PC-3 (cell line): ENCODE measurements at regions not wholly inside any gene's neighbourhood (a gene's known extent, or its start where the extent isn't known, plus 50 kb on each side); places are given as distances from the start of the nearest gene placed in this dataset.

Experiments
- ATAC-seq: fragments of 200-7000 bp; cut with Tn5 transposase; 2 replicates; pipeline ENCODE4 v1.9.1; 2020; ENCODE audit warnings: mild to moderate bottlenecking, moderate library complexity
- BruUV-seq: library from RNA; stranded (reverse); fragments of 400-500 nt; replicated peaks from 2 replicates; lab custom pipeline; 2021; lab: Mats Ljungman, UMichigan
- CTCF ChIA-PET: fragments of 300-600 bp; sonication (Branson Sonifier 250); formaldehyde crosslinking; loops from one replicate; lab custom pipeline; 2022; ENCODE audit warnings: antibody characterized with exemption; lab: Charles Lee
- POLR2A ChIA-PET: fragments of 300-600 bp; sonication (Branson Sonifier 250); formaldehyde crosslinking; loops from one replicate; lab custom pipeline; 2022; ENCODE audit warnings: antibody characterized with exemption; ENCODE audit not compliant: unreplicated experiment; lab: Charles Lee
- DNase-seq: peaks from one replicate; pipeline ENCODE4 v3.0.0-alpha.2; 2015
- H2AFZ ChIP-seq: fragments of 300-600 bp; sonication (generic); 2 replicates; pipeline ENCODE4 v1.6.0; 2016; ENCODE audit warnings: antibody characterized with exemption, low read length
- H3F3A ChIP-seq: fragments of 300-600 bp; sonication (generic); one replicate; pipeline ENCODE4 v1.6.0; 2017; ENCODE audit warnings: antibody characterized with exemption, low read length, control low read depth, mild to moderate bottlenecking; ENCODE audit not compliant: unreplicated experiment
- H3K27ac ChIP-seq: fragments of 300-600 bp; sonication (generic); 2 replicates; pipeline ENCODE4 v1.5.1; 2016; ENCODE audit warnings: mild to moderate bottlenecking, low read length
- H3K27me3 ChIP-seq: fragments of 300-600 bp; sonication (generic); 2 replicates; pipeline ENCODE4 v1.6.1; 2016; ENCODE audit warnings: low read length, mixed read lengths
- H3K36me3 ChIP-seq: fragments of 300-600 bp; sonication (generic); 2 replicates; pipeline ENCODE4 v1.6.1; 2016; ENCODE audit warnings: low read depth, mixed run types, low read length, mixed read lengths
- H3K4me1 ChIP-seq: fragments of 300-600 bp; sonication (generic); 2 replicates; pipeline ENCODE4 v1.5.1; 2016; ENCODE audit warnings: low read length; ENCODE audit not compliant: insufficient read depth
- H3K4me2 ChIP-seq: fragments of 300-600 bp; sonication (generic); 2 replicates; pipeline ENCODE4 v1.6.0; 2016; ENCODE audit warnings: low read length
- H3K4me3 ChIP-seq: fragments of 300-600 bp; sonication (generic); 2 replicates; pipeline ENCODE4 v1.5.1; 2016; ENCODE audit warnings: mild to moderate bottlenecking, low read length, mixed read lengths
- H3K79me2 ChIP-seq: fragments of 300-600 bp; sonication (generic); 2 replicates; pipeline ENCODE4 v1.6.1; 2017; ENCODE audit warnings: low read length, mixed read lengths
- H3K9ac ChIP-seq: fragments of 300-600 bp; sonication (generic); 2 replicates; pipeline ENCODE4 v1.6.0; 2016; ENCODE audit warnings: mild to moderate bottlenecking, low read length
- H3K9me2 ChIP-seq: fragments of 300-600 bp; sonication (generic); replicated peaks from 2 replicates; pipeline ENCODE4 v1.6.1; 2016; ENCODE audit warnings: mixed run types, low read length, mixed read lengths
- H3K9me3 ChIP-seq: fragments of 300-600 bp; sonication (generic); 2 replicates; pipeline ENCODE4 v1.6.1; 2016; ENCODE audit warnings: low read length, mixed read lengths
- H4K20me1 ChIP-seq: fragments of 300-600 bp; sonication (generic); 2 replicates; pipeline ENCODE4 v1.6.1; 2016; ENCODE audit warnings: low read length, mixed read lengths
- CTCF ChIP-seq: fragments of 300-600 bp; sonication (generic); conservative IDR thresholded peaks from 2 replicates; pipeline ENCODE4 v1.5.1; 2017; ENCODE audit warnings: antibody characterized with exemption, low read depth, mild to moderate bottlenecking, low read length
- EZH2 ChIP-seq: fragments of 300-600 bp; sonication (generic); IDR thresholded peaks from one replicate; pipeline ENCODE4 v1.6.1; 2017; ENCODE audit warnings: antibody characterized with exemption, mild to moderate bottlenecking, low read length; ENCODE audit not compliant: unreplicated experiment
- EZH2phosphoT487 ChIP-seq: fragments of 300-600 bp; sonication (generic); IDR thresholded peaks from 2 replicates; pipeline ENCODE4 v1.6.1; 2018; ENCODE audit warnings: mild to moderate bottlenecking, antibody characterized with exemption, low read length, borderline replicate concordance
- intact Hi-C: fragments of 100-400 bp; cut with micrococcal nuclease; formaldehyde crosslinking; loops from 2 replicates; pipeline ENCODE4 v1.9.0; 2023

GRCh38 chr5:7186818-7187217 lies 209.1 kb upstream of the ADCY2 start:
- ChIA-PET POLR2A (no interaction called here), CTCF (no interaction called here)
- Histone ChIP-seq H3K27ac (no peak overlapping the region), H4K20me1 (no peaks in the 10 kb centered on the region), H3K4me3 (no peak overlapping the region), H3K4me1 (no peaks in the 10 kb centered on the region), H3K4me2 (no peak overlapping the region), H2AFZ (no peak overlapping the region), H3K27me3 (peaks cover 6% of the 10 kb centered on the region; the same call in 1 of the 2 replicates), H3K9me2 (no peaks in the 10 kb centered on the region), H3K9ac (no peak overlapping the region), H3F3A (no peaks in the 10 kb centered on the region), H3K36me3 (no peaks in the 10 kb centered on the region), H3K9me3 (no peaks in the 10 kb centered on the region), H3K79me2 (no peaks in the 10 kb centered on the region)
- no TSS peak for BruUV-seq
- intact Hi-C loops, result no loop called here
- DNase-seq (no peak), ATAC-seq (no peak)
- TF ChIP-seq EZH2phosphoT487 (no peak), CTCF (no peak), EZH2 (no peak)

- DNase-seq (no peak), ATAC-seq (no peak)
- Histone ChIP-seq H3K79me2 (no peaks in the 10 kb centered on the region), H3K36me3 (no peaks in the 10 kb centered on the region), H3F3A (no peaks in the 10 kb centered on the region), H3K27ac (no peak overlapping the region), H4K20me1 (no peaks in the 10 kb centered on the region), H2AFZ (no peak overlapping the region), H3K9ac (no peak overlapping the region), H3K4me2 (no peak overlapping the region), H3K4me1 (no peaks in the 10 kb centered on the region), H3K9me3 (no peaks in the 10 kb centered on the region; the same call in 1 of the 2 replicates), H3K9me2 (no peaks in the 10 kb centered on the region), H3K27me3 (peaks cover 6% of the 10 kb centered on the region; the same call in 1 of the 2 replicates), H3K4me3 (no peak overlapping the region)
- TF ChIP-seq EZH2, result no peak
- no peak for TF ChIP-seq CTCF
- no peak for TF ChIP-seq EZH2phosphoT487
- ChIA-PET CTCF (no interaction called here), POLR2A (no interaction called here)
- intact Hi-C loops, result no loop called here
- BruUV-seq, result no TSS peak
These were observed 205.2 kb upstream of the ADCY2 start for GRCh38 chr5:7190712-7191250.

GRCh38 chr5:7192016-7192415 lies 203.9 kb upstream of the ADCY2 start:
- ChIA-PET CTCF (no interaction called here), POLR2A (no interaction called here)
- H3K36me3 ChIP-seq, result no peaks in the 10 kb centered on the region
- no peak overlapping the region for H2AFZ ChIP-seq
- TF ChIP-seq CTCF (no peak), EZH2phosphoT487 (no peak), EZH2 (no peak)
- no peaks in the 10 kb centered on the region for H3K9me2 ChIP-seq
- ATAC-seq, result no peak
- H3K4me2 ChIP-seq, result no peak overlapping the region
- intact Hi-C loops, result no loop called here
- H3K27ac ChIP-seq, result no peak overlapping the region
- H3F3A ChIP-seq, result no peaks in the 10 kb centered on the region
- no peaks in the 10 kb centered on the region; the same call in 1 of the 2 replicates for H3K9me3 ChIP-seq
- H3K4me3 ChIP-seq, result no peak overlapping the region
- no peaks in the 10 kb centered on the region for H3K4me1 ChIP-seq
- H3K27me3 ChIP-seq, result peaks cover 6% of the 10 kb centered on the region; the same call in 1 of the 2 replicates
- no TSS peak for BruUV-seq
- no peaks in the 10 kb centered on the region for H4K20me1 ChIP-seq
- H3K9ac ChIP-seq, result no peak overlapping the region
- H3K79me2 ChIP-seq, result no peaks in the 10 kb centered on the region
- no peak for DNase-seq
